Skeletal muscle tissue (tissue), 3 donors: ENCODE measurements at regions not wholly inside any gene's neighbourhood (a gene's known extent, or its start where the extent isn't known, plus 50 kb on each side); places are given as distances from the start of the nearest gene placed in this dataset.
"Not testable (repeated sequence)": the region's sequence is repeated elsewhere in the genome, so short reads cannot be mapped to it uniquely, and the experiment has no call there.

Experiments
- H3K27ac ChIP-seq: one replicate; pipeline ENCODE4 v1.7.0; 2013; ENCODE audit warnings: mild to moderate bottlenecking, low read depth, low read length, inconsistent platforms
- H3K27me3 ChIP-seq, 3 donors: one replicate each; pipeline ENCODE4 v1.7.0; 2013; ENCODE audit warnings: low read length in 3 of 3; ENCODE audit not compliant: control insufficient read depth in 3 of 3, insufficient read depth in 3 of 3
- H3K36me3 ChIP-seq, 3 donors: one replicate each; pipeline ENCODE4 v1.7.0; 2013; ENCODE audit warnings: low read length in 3 of 3; ENCODE audit not compliant: control insufficient read depth in 3 of 3, insufficient read depth in 3 of 3
- H3K4me1 ChIP-seq, 3 donors: one replicate each; pipeline ENCODE4 v1.7.0; 2013; ENCODE audit warnings: low read length in 3 of 3, mild to moderate bottlenecking in 3 of 3; ENCODE audit not compliant: control insufficient read depth in 3 of 3, insufficient read depth in 3 of 3
- H3K4me3 ChIP-seq, 3 donors: one replicate each; pipeline ENCODE4 v1.7.0; 2013; ENCODE audit warnings: low read length in 3 of 3
- H3K9ac ChIP-seq, 3 donors: one replicate each; pipeline ENCODE4 v1.7.0; 2013; ENCODE audit warnings: low read length in 3 of 3, mild to moderate bottlenecking in 3 of 3, moderate library complexity in 2 of 3, low read depth in 1 of 3
- H3K9me3 ChIP-seq, 3 donors: one replicate each; pipeline ENCODE4 v1.7.0; 2013; ENCODE audit warnings: low read length in 3 of 3; ENCODE audit not compliant: control insufficient read depth in 3 of 3
- donor health status: Osteomylitis.

DNA sequence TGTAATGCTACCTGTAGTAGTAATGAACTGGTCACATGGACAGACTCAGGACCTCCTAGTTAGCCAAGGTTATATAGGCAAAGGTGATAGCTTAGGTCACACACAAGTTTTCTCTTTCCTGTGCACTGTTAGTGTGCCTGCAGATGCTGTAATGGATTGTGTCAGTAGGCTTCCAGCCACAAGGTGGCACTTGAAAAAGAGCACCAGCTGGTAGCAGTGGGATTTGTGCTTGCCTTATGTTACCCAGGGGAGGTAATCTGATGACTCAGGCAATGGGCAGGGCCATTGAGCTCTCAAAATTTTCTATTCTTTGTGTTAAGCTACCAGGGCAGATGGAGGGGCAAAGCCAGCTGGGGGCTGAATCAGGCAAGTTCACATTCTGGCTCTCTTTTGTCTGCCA is 562.6 kb upstream of the TPTE start:
- not testable (repeated sequence) for H3K27me3 ChIP-seq, H3K9ac ChIP-seq, H3K27ac ChIP-seq, H3K36me3 ChIP-seq, H3K4me1 ChIP-seq, H3K9me3 ChIP-seq, H3K4me3 ChIP-seq

DNA sequence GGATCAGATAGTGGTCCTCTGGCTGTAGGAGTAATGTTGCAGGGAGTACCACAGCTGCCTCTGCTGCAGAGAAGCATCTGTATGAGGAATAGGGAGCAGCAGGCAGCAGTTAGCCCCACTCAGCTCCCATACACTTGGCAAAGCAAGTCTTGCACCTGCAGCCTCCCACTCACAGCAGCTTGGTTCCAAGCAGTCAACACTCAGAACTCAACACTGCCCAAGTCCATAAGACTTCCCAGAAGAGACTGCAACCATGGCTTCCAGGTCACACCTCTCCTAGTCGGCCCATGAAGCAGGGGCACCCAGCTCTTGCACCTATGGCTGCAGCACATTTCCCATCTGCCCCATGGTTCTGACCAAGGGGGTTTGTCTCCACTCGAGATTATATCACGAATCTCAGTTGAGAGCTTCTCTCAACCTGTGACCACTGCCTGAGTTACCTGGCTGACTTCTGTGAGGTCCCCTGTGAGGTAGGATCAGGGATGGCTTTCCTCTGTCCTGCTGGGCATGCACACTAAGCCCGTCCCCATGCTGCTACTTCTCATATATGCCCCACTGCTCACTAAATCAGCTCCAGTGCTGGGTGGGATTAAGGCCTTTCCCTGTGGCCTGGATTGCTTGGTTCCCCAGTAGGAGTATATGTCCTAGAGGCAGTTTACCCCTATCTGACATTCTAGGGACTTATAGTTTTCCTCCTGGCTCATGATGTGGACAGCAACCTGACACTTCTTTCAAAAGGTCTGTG is 562.0 kb upstream of the TPTE start:
- not testable (repeated sequence) for H3K36me3 ChIP-seq, H3K4me3 ChIP-seq, H3K27ac ChIP-seq, H3K27me3 ChIP-seq, H3K9ac ChIP-seq, H3K9me3 ChIP-seq, H3K4me1 ChIP-seq

DNA sequence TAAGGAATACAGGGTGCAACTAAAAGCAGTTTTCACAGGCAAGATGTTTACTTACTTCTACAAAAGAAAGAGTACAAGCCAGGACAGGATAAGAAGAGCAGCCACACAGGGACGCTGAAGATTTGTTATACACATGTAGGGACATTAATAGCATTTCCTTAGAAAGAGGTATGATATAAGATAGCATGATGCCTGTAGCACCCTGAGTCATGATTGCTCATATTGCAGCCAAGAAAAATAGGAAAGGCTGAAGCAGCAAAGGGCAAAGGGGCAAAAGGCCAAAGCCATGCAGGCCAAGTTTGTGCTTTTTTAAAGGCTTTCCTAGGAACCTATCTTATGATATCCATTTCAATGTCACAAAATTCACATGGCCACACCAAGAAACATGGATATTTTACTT is 552.0 kb upstream of the TPTE start:
- H3K36me3 ChIP-seq, H3K27ac ChIP-seq, H3K4me3 ChIP-seq, H3K9ac ChIP-seq, H3K27me3 ChIP-seq, H3K9me3 ChIP-seq, H3K4me1 ChIP-seq: not testable (repeated sequence)

DNA sequence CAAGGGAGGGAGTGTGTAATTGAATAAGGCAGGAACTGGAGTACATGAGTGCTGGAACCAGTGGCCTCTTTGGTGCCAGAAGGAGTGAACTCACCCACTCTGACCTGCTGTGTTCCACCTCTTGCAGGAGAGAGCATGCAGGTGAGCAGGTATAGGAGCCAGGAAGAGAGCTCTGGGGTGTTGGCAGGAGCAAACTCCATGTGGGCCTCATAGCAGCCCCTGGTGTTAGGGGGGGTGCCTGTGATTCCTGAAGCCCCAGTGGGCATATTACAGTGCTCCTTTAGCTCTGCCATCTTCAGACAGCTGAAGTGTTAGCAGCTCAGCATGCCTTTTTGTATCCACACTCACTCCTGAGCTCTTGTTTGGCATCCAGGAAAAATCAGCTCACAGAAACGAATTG is 549.4 kb upstream of the TPTE start:
- H3K9ac ChIP-seq, H3K4me3 ChIP-seq, H3K36me3 ChIP-seq, H3K27ac ChIP-seq, H3K27me3 ChIP-seq, H3K9me3 ChIP-seq, H3K4me1 ChIP-seq: not testable (repeated sequence)

DNA sequence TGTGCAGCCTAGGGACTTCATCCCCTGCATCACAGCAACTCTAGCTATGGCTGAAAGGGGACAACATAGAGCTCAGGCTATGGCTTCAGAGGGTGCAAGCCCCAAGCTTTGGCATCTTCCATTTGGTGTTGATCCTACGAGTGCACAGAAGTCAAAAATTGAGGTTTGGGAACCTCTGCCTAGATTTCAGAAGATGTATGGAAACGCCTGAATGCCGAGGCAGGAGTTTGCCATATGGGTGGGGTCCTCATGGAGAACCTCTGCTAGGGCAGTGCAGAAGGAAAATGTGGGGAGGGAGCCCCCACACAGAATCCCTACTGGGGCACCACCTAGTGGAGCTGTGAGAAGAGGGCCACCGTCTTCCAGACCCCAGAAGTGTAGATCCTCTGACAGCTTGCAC is 543.0 kb upstream of the TPTE start:
- not testable (repeated sequence) for H3K27me3 ChIP-seq, H3K4me3 ChIP-seq, H3K4me1 ChIP-seq, H3K9me3 ChIP-seq, H3K27ac ChIP-seq, H3K9ac ChIP-seq, H3K36me3 ChIP-seq

DNA sequence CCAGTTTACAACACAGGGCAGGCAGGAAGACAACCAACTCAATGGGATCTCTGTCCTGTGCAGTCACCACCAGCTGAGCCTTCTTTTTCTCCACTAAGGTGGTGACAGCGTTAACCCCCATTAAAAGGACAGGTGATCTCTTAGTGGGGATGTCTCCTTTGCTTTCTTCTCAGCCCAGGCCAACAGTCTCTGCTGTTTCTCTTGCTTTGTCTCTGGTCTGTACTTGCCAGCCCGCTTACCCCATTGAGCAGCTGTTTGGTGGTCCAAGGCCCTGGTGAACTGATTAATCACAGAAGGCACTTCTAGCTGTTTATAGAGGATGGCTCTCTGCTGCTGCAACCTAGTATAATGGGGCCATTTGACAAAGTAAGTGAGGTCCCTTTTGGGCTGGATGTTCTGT is 523.9 kb upstream of the TPTE start:
- not testable (repeated sequence) for H3K36me3 ChIP-seq, H3K4me1 ChIP-seq, H3K4me3 ChIP-seq, H3K27me3 ChIP-seq, H3K27ac ChIP-seq, H3K9ac ChIP-seq, H3K9me3 ChIP-seq

DNA sequence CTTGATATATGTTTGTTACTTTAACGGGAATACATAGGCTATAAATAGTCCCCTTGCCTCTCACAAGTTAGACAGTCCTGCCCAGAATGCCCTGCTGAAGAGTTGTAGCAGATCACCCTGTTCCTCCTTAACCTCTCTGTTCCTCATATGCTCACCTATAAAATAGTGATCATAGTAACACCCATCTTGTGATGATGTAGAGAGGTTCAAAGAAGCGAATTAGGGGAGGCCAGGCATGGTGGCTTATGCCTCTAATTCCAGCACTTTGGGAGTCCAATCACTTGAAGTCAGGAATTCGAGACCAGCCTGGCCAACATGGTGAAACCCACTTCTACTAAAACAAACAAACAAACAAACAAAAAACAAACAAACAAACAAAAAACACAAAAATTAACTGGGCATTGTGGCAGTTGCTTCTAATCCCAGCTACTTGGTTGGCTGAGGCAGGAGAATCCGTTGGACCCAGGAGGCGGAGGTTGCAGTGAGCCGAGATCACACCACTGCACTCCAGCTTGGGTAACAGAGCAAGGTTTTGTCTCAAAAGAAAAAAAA is 518.5 kb upstream of the TPTE start:
- H3K4me3 ChIP-seq, H3K27me3 ChIP-seq, H3K9ac ChIP-seq, H3K27ac ChIP-seq, H3K4me1 ChIP-seq, H3K36me3 ChIP-seq, H3K9me3 ChIP-seq: not testable (repeated sequence)

DNA sequence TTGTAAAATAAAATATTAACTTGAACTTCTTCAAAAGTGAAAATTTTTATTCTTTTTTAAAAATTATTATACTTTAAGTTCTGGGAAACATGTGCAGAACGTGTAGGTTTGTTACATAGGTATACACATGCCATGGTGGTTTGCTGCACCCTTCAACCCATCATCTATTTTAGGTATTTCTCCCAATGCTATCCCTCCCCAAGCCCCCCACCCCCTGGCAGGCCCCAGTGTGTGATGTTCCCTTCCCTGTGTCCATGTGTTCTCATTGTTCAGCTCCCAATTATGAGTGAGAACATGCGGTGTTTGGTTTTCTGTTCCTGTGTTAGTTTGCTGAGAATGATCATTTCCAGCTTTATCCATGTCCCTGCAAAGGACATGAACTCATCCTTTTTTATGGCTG is 515.6 kb upstream of the TPTE start:
- H3K9ac ChIP-seq, H3K27ac ChIP-seq, H3K4me3 ChIP-seq, H3K9me3 ChIP-seq, H3K27me3 ChIP-seq, H3K4me1 ChIP-seq, H3K36me3 ChIP-seq: not testable (repeated sequence)

DNA sequence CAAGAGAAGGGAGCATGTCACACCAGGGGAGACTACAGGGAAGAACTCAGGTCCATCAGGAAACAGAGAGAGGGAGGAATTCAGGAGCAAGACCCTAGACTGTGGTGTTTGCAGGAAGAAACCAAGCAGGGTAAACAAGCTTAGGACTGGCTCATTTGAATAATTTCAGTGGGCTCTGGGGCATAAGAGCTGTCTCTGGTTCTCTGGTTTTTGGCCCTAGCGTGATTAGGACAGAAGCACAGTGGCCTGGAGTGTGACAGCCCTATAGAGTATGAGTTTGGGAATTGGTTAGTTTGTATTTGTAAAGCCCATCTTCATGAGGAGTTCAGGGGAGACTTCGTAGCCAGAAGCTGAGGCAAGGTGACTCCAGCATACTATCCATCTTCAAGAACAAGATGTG is 504.4 kb upstream of the TPTE start:
- not testable (repeated sequence) for H3K4me3 ChIP-seq, H3K9me3 ChIP-seq, H3K27ac ChIP-seq, H3K36me3 ChIP-seq, H3K4me1 ChIP-seq, H3K9ac ChIP-seq, H3K27me3 ChIP-seq

DNA sequence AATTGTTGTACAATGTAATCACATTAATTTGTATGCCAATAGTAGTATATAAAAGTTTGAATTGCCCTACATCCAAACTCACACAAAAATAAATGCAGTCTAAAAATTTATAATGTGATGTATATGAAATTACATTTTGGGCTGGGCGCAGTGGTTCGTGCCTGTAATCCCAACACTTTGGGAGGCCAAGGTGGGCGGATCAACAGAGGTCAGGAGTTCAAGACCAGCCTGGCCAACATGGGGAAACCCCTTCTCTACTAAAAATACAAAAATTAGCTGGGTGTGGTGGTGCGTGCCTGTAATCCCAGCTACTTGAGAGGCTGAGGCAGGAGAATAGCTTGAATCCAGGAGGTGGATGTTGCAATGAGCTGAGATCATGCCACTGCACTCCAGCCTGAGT is 503.6 kb upstream of the TPTE start:
- H3K9me3 ChIP-seq, H3K27me3 ChIP-seq, H3K4me1 ChIP-seq, H3K4me3 ChIP-seq, H3K36me3 ChIP-seq, H3K9ac ChIP-seq, H3K27ac ChIP-seq: not testable (repeated sequence)

DNA sequence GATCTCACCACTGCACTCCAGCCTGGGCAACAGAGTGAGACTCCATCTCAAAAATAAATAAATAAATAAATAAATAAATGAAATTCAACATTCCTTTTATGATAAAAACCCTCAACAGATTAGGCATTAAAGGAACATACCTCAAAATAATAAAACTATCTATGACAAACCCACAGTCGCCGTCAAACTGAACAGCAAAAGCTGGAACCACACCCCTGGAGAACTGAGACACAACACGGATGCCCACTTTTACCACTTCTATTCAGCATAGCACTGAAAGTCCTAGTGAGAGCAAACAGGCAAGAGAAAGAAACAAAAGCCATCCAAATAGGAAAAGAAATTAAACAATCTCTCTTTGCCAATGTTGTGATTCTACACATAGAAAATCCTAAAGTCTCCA is 499.9 kb upstream of the TPTE start:
- not testable (repeated sequence) for H3K27ac ChIP-seq, H3K27me3 ChIP-seq, H3K4me3 ChIP-seq, H3K4me1 ChIP-seq, H3K9ac ChIP-seq, H3K36me3 ChIP-seq, H3K9me3 ChIP-seq
